Ecto neural progenitor cell (in vitro differentiated cells): ENCODE measurements at regions not wholly inside any gene's neighbourhood (a gene's known extent, or its start where the extent isn't known, plus 50 kb on each side); places are given as distances from the start of the nearest gene placed in this dataset.

ENCODE experiments used
- DNase-seq: peaks from one replicate; pipeline ENCODE4 v3.0.0-alpha.2; 2018; ENCODE audit warnings: low spot score

DNA sequence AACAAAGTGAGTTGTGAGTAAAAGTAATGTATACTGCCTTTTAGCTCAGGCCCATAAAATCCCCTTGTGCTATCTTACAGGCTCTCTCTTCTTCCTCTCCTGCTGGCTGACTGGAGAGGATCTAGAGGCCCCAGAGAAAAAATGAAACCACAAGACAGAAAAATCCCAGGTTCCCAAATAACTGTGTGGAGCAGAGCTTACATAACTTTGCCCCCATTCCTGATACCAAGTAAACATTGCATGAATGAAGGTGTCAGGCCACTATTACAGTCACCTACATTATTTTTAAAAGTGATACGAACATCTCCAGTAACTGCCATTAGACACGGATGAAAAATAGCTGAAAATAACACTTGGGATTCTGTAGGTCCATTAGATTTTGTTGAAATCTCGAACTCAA, 386.0 kb upstream of the NR5A2 start:
- no peak for DNase-seq

DNA sequence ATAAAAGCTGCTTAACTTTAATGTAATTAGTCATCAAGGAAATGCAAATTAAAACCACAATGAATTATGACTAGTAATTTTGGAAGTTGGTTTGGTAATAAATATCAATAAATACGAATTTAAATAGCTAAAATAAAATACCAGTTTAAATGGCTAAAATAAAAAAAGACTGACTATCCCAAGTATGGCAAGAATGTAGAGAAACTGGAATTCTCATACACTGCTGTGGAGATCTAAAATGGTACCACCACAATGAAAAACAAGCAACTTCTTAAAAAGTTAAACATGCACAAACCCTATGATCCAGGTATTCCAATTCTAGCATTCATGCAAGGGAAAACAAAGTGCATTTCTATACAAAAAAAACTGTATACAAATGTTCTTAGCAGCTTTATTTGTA, 382.6 kb upstream of the NR5A2 start:
- no peak for DNase-seq

GRCh38 chr1:199646761-199647160, 380.7 kb upstream of the NR5A2 start:
- DNase-seq, result no peak

- no peak for DNase-seq
Observed at GRCh38 chr1:199657449-199657848, 370.1 kb upstream of the NR5A2 start.

DNA sequence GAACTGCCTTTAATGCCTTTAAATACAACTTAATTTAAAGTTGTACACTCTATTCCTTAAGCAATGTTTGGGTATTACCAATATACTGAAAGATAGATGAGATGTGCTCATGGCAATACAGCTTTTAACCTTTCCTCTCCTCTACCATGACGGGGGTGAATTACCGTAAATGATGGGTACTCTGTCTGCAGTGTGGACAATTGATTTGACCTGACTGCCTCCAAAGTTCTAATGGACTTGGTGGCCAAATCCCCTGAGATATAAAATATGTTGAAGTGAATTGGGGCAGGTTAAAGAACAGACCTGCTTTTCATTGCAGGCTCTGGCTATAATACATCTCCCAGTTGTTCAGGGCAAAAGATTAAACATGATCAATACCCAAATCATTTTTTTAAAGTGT, 367.4 kb upstream of the NR5A2 start:
- no peak for DNase-seq

GRCh38 chr1:199665371-199665770, 362.1 kb upstream of the NR5A2 start:
- no peak for DNase-seq

GRCh38 chr1:199667089-199667488, 360.4 kb upstream of the NR5A2 start:
- DNase-seq, result no peak

DNA sequence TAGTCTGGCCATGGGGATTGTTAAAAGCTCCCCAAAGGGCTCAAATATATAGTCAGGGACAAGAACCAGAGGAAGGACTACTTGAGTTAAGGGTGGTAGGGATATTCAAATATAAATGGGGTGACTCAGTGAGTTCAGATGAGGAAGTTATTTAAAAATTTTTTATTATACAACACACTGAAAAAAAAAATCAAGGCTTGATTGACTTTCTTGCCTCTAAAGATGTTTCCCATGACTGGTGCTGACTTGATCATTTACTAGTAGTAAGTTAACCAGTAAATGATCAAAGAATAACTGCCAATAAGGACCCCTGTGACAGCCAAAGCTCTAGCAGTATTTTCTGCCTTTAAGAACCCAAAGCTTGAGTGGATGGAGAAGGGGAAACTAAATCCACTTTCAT, 357.6 kb upstream of the NR5A2 start:
- DNase-seq, result no peak

DNA sequence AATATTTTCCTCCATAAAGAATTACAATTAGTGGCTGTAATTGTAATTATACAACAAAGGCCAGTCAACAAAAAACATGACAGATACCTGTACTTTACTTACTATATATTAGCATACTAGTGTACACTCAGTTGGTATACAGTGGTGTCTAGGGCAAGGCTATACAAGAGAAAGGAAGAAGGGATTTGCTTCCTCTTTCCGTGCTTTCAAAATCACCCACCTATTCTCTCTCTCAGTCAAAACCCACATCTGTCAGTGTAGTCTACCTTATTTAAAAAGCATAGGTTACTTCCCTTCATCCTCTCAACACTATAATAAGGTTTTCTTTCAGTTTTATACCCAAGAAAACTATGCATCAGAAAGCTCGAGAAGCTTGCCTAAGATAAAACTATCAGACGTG, 355.8 kb upstream of the NR5A2 start:
- no peak for DNase-seq

DNA sequence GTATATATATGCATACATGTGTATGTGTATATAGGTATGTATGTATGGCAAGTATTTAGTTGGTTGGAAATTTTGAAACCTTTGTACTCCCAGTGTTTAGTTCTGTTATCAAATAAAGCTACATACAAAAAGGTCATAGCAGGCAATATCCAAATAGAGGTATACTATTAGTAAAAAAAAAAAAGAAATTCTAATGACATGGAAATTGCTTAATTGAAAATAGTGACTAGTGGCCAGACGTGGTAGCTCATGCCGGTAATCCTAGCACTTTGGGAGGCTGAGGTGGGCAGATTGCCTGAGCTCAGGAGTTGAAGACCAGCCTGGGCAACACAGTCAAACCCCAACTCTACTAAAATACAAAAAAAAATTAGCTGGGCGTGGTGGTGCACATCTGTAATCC, 351.6 kb upstream of the NR5A2 start:
- DNase-seq, result no peak

DNA sequence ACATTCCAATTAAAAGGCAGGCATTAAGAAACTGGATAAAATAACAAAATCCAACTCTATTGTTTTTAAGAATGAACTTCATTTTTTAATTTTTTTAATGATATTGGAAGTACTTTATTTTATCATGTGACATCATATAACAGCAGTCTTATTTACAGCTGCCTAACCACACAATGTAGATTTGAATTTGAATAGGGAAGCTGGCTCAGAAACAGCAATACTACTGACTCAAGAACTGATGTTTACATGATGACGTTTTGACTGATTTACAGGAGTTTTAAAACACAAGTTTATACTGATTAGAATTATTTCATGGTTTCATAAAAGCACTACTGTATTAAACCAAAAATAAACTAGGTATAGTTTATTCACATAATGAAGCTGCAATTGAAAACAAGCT, 348.7 kb upstream of the NR5A2 start:
- DNase-seq, result no peak

- no peak for DNase-seq
Observed at GRCh38 chr1:199682081-199682480, 345.4 kb upstream of the NR5A2 start.

DNA sequence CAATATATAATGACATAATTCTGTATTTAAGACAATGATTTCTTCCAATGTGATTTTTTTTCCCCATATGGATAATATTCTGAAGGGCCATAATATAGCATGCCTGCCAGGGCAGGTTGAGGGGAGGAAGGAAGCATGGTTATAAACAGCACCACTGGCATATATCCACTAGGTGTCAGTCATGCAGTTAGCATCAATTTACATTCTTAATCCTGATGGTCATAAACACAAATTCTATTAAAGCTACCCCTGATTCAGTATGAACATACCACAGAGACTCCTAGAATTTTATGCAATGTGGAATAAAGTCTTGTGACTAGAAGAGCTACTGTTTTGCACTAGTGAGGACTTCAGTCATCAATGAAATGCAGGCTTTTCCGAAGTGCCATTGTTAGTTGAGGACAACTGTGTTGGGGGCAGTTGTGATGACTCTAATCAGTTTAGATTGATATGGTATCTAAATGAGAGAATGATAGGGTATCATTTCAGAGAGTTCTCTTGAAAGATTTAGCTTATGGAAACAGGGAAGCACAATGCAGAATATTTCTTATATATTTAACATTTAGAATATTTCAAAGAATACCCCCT, 342.7 kb upstream of the NR5A2 start:
- DNase-seq, result no peak

- DNase-seq, result no peak
Observed at GRCh38 chr1:199685369-199685768, 342.1 kb upstream of the NR5A2 start.

GRCh38 chr1:199687321-199687720, 340.2 kb upstream of the NR5A2 start:
- DNase-seq, result no peak

GRCh38 chr1:199688133-199688676, 339.3 kb upstream of the NR5A2 start:
- DNase-seq, result no peak

GRCh38 chr1:199688774-199689173, 338.7 kb upstream of the NR5A2 start:
- DNase-seq, result no peak

GRCh38 chr1:199690496-199690895, 337.0 kb upstream of the NR5A2 start:
- no peak for DNase-seq

DNA sequence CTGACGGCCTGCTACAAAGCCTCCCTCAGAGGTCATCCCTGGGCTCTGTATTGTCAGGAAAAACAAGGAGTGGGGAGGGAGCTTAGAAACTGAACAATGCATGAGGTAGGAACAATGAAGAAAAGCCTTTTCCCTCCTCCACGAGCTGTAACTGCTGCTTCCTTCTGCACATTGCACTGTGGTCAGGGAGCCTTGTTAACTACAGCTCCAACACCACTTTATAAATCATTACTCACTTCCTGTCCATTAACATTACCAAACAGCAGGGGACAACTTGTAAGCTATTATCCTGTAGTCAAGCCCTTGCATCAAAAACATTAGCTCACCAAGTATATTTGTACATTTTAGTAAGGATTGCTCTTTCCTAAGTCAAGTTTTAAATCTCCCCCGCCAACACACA, 336.0 kb upstream of the NR5A2 start:
- DNase-seq, result no peak

GRCh38 chr1:199693724-199694123, 333.8 kb upstream of the NR5A2 start:
- DNase-seq, result no peak

DNA sequence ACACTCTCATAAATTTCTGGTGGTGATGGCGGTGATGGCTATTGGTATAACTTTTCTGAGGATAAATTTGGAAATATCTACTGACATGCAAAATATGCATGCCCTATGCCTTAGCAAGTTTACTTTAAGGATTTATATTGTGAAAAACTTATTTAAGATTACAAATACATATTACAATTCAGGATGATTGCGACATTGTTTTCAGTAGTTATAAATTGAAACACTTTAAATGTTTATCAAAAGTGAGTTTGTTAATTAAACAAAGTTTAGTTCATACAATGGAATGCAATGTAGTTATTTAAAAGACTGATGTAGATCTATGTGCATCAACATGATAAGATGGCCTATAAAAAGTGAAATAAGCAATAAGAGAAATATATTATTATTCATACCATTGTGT, 331.3 kb upstream of the NR5A2 start:
- DNase-seq, result no peak

- DNase-seq, result no peak
Observed at GRCh38 chr1:199698222-199698621, 329.3 kb upstream of the NR5A2 start.

GRCh38 chr1:199700551-199700950, 327.0 kb upstream of the NR5A2 start:
- DNase-seq, result no peak

DNA sequence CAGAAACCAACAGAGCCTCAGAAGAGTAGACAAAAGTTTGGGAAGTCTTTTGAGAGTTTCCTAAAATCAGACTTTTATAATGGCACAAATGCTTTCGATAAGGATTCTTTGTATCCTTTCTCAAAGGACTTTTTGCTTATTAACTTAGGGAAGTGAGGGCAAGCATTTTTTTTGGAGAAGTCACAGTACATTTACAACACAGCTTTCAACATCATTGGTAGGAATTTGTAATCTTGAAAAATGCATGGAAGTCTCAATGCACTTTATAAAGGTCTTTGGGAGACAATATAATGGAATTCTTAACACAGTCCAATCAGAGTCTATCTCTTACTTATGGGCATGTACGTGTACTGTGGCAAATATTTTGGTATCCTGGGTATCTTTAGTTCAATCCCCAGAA, 325.8 kb upstream of the NR5A2 start:
- DNase-seq, result no peak

DNA sequence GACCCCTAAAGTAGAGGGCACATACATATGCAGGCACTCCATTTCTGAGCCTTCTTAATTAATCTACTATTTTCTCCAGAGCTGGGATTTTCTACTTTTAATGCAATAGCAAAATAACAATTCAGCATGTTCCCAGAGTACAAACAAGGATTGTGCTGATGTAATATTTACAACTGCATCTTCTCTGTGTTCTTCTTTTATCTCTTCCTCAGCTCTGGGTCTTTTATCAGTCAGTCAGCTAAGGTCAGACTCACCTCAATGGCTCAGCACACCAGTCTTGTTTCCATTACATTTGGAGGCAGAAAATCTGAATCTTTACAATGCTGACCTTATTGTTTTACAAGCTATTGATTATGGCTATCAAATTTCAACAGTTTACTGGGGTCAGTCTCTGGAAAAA, 323.3 kb upstream of the NR5A2 start:
- no peak for DNase-seq
